ENCODE measurements at regions not wholly inside any gene's neighbourhood (a gene's known extent, or its start where the extent isn't known, plus 50 kb on each side); places are given as distances from the start of the nearest gene placed in this dataset.
"Not testable (repeated sequence)": the region's sequence is repeated elsewhere in the genome, so short reads cannot be mapped to it uniquely, and the experiment has no call there.

GRCh38 chr14:106023411-106023810 lies 497.0 kb downstream of the TMEM121 start:
- H3K4me1 ChIP-seq: no peaks in the 10 kb centered on the region
- intact Hi-C loops (cut with DNase I; ENCODE audit: low total_unique reads): no loop called here
- no peak overlapping the region for H3K27ac ChIP-seq
- DNase-seq: no peak
- H3K9me3 ChIP-seq: no peaks in the 10 kb centered on the region
- no peaks in the 10 kb centered on the region for H3K27me3 ChIP-seq
- WGBS, 2 donors: 89% methylated on average over 1 of the region's 1 CpG; no CpG with 5 or more reads in 1 of the 2 donors
- TF ChIP-seq CTCF (IDR thresholded peaks at IDR 0.05): no peak
- no peak for TF ChIP-seq POLR2A (IDR thresholded peaks at IDR 0.05)
- no peak overlapping the region for H3K4me3 ChIP-seq
- no peaks in the 10 kb centered on the region for H3K36me3 ChIP-seq (ENCODE audit: low read depth, missing control alignments)

GRCh38 chr14:106024983-106025604 lies 498.7 kb downstream of the TMEM121 start:
- Histone ChIP-seq H3K36me3 (ENCODE audit: low read depth, missing control alignments) (no peaks in the 10 kb centered on the region), H3K27me3 (no peaks in the 10 kb centered on the region), H3K4me1 (no peaks in the 10 kb centered on the region), H3K4me3 (no peak overlapping the region), H3K9me3 (no peaks in the 10 kb centered on the region), H3K27ac (no peak overlapping the region)
- DNase-seq: no peak
- intact Hi-C loops (cut with DNase I; ENCODE audit: low total_unique reads): no loop called here
- 75% methylated on average over 4 of the region's 7 CpGs; no CpG with 5 or more reads in 1 of the 2 donors for WGBS, 2 donors
- TF ChIP-seq POLR2A (IDR thresholded peaks at IDR 0.05) (no peak), CTCF (IDR thresholded peaks at IDR 0.05) (no peak)

GRCh38 chr14:106026026-106026425 lies 499.6 kb downstream of the TMEM121 start:
- intact Hi-C loops (cut with DNase I; ENCODE audit: low total_unique reads): no loop called here
- H3K36me3 ChIP-seq (ENCODE audit: low read depth, missing control alignments): no peaks in the 10 kb centered on the region
- H3K27me3 ChIP-seq: no peaks in the 10 kb centered on the region
- 68% methylated on average over 5 of the region's 6 CpGs; no CpG with 5 or more reads in 1 of the 2 donors for WGBS, 2 donors
- no peak overlapping the region for H3K27ac ChIP-seq
- DNase-seq: no peak
- no peaks in the 10 kb centered on the region for H3K4me1 ChIP-seq
- no peak for TF ChIP-seq POLR2A (IDR thresholded peaks at IDR 0.05)
- TF ChIP-seq CTCF (IDR thresholded peaks at IDR 0.05): no peak
- H3K4me3 ChIP-seq: no peak overlapping the region
- no peaks in the 10 kb centered on the region for H3K9me3 ChIP-seq

- H3K4me1 ChIP-seq; intact Hi-C loops (cut with DNase I; ENCODE audit: low total_unique reads); H3K4me3 ChIP-seq; H3K9me3 ChIP-seq; H3K36me3 ChIP-seq (ENCODE audit: low read depth, missing control alignments); H3K27me3 ChIP-seq; DNase-seq; H3K27ac ChIP-seq: not testable (repeated sequence)
- WGBS, 2 donors: 58 to 75% methylated on average over 4 to 5 of the region's 6 CpGs
These were observed 501.4 kb downstream of the TMEM121 start for GRCh38 chr14:106027759-106028158.

GRCh38 chr14:106029959-106030358 lies 503.6 kb downstream of the TMEM121 start:
- H3K4me1 ChIP-seq: no peaks in the 10 kb centered on the region
- intact Hi-C loops (cut with DNase I; ENCODE audit: low total_unique reads): no loop called here
- WGBS, 2 donors: 64 to 73% methylated on average over 4 of the region's 4 CpGs
- no peak overlapping the region for H3K4me3 ChIP-seq
- no peak overlapping the region for H3K27ac ChIP-seq
- DNase-seq: no peak
- TF ChIP-seq CTCF (IDR thresholded peaks at IDR 0.05) (no peak), POLR2A (IDR thresholded peaks at IDR 0.05) (no peak)
- H3K9me3 ChIP-seq: no peaks in the 10 kb centered on the region
- no peaks in the 10 kb centered on the region for H3K36me3 ChIP-seq (ENCODE audit: low read depth, missing control alignments)
- no peaks in the 10 kb centered on the region for H3K27me3 ChIP-seq

Measured in testis (tissue), 2 donors.